ENCODE measurements at regions not wholly inside any gene's neighbourhood (a gene's known extent, or its start where the extent isn't known, plus 50 kb on each side); places are given as distances from the start of the nearest gene placed in this dataset.

- TF ChIP-seq CTCF (IDR thresholded peaks at IDR 0.05; ENCODE audit: control insufficient read depth, insufficient read depth, low read depth, low read length, missing control alignments): no peak
- DNase-seq (ENCODE audit: low read depth): no peak
- H3K4me3 ChIP-seq (ENCODE audit: control insufficient read depth, low read depth, low read length): no peak overlapping the region
Measured at GRCh38 chr15:59886441-59886840, 117.7 kb upstream of the FOXB1 start.

GRCh38 chr15:59885832-59886231 lies 118.3 kb upstream of the FOXB1 start:
- no peak for TF ChIP-seq CTCF (IDR thresholded peaks at IDR 0.05; ENCODE audit: control insufficient read depth, insufficient read depth, low read depth, low read length, missing control alignments)
- no peak for DNase-seq (ENCODE audit: low read depth)
- no peak overlapping the region for H3K4me3 ChIP-seq (ENCODE audit: control insufficient read depth, low read depth, low read length)

- TF ChIP-seq CTCF (IDR thresholded peaks at IDR 0.05; ENCODE audit: control insufficient read depth, insufficient read depth, low read depth, low read length, missing control alignments): no peak
- DNase-seq (ENCODE audit: low read depth): peak; percentile 52
- H3K4me3 ChIP-seq (ENCODE audit: control insufficient read depth, low read depth, low read length): no peak overlapping the region
Measured at GRCh38 chr15:59879506-59880265, 124.4 kb upstream of the FOXB1 start.

- TF ChIP-seq CTCF (IDR thresholded peaks at IDR 0.05; ENCODE audit: control insufficient read depth, insufficient read depth, low read depth, low read length, missing control alignments): no peak
- no peak for DNase-seq (ENCODE audit: low read depth)
- H3K4me3 ChIP-seq (ENCODE audit: control insufficient read depth, low read depth, low read length): no peak overlapping the region
Measured at GRCh38 chr15:59876140-59876539, 128.0 kb upstream of the FOXB1 start.

GRCh38 chr15:59873644-59874272 lies 130.4 kb upstream of the FOXB1 start:
- no peak overlapping the region for H3K4me3 ChIP-seq (ENCODE audit: control insufficient read depth, low read depth, low read length)
- DNase-seq (ENCODE audit: low read depth): no peak
- no peak for TF ChIP-seq CTCF (IDR thresholded peaks at IDR 0.05; ENCODE audit: control insufficient read depth, insufficient read depth, low read depth, low read length, missing control alignments)

GRCh38 chr15:59867086-59867855 lies 136.8 kb upstream of the FOXB1 start:
- no peak for DNase-seq (ENCODE audit: low read depth)
- TF ChIP-seq CTCF (IDR thresholded peaks at IDR 0.05; ENCODE audit: control insufficient read depth, insufficient read depth, low read depth, low read length, missing control alignments): no peak
- H3K4me3 ChIP-seq (ENCODE audit: control insufficient read depth, low read depth, low read length): no peak overlapping the region
